OCI-LY3 (cell line): ENCODE measurements at regions not wholly inside any gene's neighbourhood (a gene's known extent, or its start where the extent isn't known, plus 50 kb on each side); places are given as distances from the start of the nearest gene placed in this dataset.

Experiments used
- H2AFZ ChIP-seq: fragments of 200-600, 300-600 bp; shearing (Covaris generic); 2 replicates; pipeline ENCODE4 v1.6.0; 2014; ENCODE audit warnings: antibody characterized with exemption, low read depth, low read length
- H3K27ac ChIP-seq: fragments of 200-600, 300-600 bp; sonication (generic); 2 replicates; pipeline ENCODE4 v1.5.1; 2014; ENCODE audit warnings: mild to moderate bottlenecking, low read length, moderate library complexity, mixed read lengths
- H3K27me3 ChIP-seq: fragments of 200-600, 300-600 bp; sonication (generic); 2 replicates; pipeline ENCODE4 v1.6.1; 2014; ENCODE audit warnings: low read depth, low read length, mixed read lengths
- H3K36me3 ChIP-seq: fragments of 200-600, 300-600 bp; sonication (generic); replicated peaks from 2 replicates; pipeline ENCODE3; 2014; ENCODE audit warnings: low read depth, low read length, mixed read lengths
- H3K4me1 ChIP-seq: fragments of 300-600, 200-600 bp; sonication (generic); 2 replicates; pipeline ENCODE4 v1.6.1; 2014; ENCODE audit warnings: low read length, mixed read lengths
- H3K4me2 ChIP-seq: fragments of 200-600, 300-600 bp; sonication (generic); 2 replicates; pipeline ENCODE4 v1.6.1; 2014; ENCODE audit warnings: low read length, mixed read lengths
- H3K4me3 ChIP-seq: fragments of 300-600, 200-600 bp; sonication (generic); 2 replicates; pipeline ENCODE4 v1.5.1; 2014; ENCODE audit warnings: antibody characterized with exemption, mild to moderate bottlenecking, low read length, moderate library complexity
- H3K79me2 ChIP-seq: fragments of 300-600, 200-600 bp; shearing (Covaris generic); 2 replicates; pipeline ENCODE4 v1.6.1; 2014; ENCODE audit warnings: mild to moderate bottlenecking, low read length, mixed read lengths
- H3K9ac ChIP-seq: fragments of 300-600, 200-600 bp; shearing (Covaris generic); 2 replicates; pipeline ENCODE4 v1.6.0; 2014; ENCODE audit warnings: mild to moderate bottlenecking, low read length, moderate library complexity
- H3K9me3 ChIP-seq: fragments of 200-600, 300-600 bp; shearing (Covaris generic); 2 replicates; pipeline ENCODE4 v1.6.1; 2014; ENCODE audit warnings: low read length, mixed read lengths; ENCODE audit not compliant: insufficient read depth
- H4K20me1 ChIP-seq: fragments of 200-600, 300-600 bp; sonication (generic); 2 replicates; pipeline ENCODE4 v1.6.1; 2016; ENCODE audit warnings: low read length, mixed read lengths; ENCODE audit not compliant: insufficient read depth
- EZH2phosphoT487 ChIP-seq: fragments of 200-600 bp; shearing (Covaris generic); IDR thresholded peaks from 2 replicates; pipeline ENCODE4 v1.6.1; 2018; ENCODE audit warnings: antibody characterized with exemption, mixed run types, low read depth
- TF ChIP-seq, protein P1 (sequence below): fragments of 200-600, 300-600 bp; sonication (generic); IDR thresholded peaks from 2 replicates; pipeline ENCODE4 v1.5.1; 2014; ENCODE audit warnings: antibody characterized with exemption, low read length, low read depth

DNA sequence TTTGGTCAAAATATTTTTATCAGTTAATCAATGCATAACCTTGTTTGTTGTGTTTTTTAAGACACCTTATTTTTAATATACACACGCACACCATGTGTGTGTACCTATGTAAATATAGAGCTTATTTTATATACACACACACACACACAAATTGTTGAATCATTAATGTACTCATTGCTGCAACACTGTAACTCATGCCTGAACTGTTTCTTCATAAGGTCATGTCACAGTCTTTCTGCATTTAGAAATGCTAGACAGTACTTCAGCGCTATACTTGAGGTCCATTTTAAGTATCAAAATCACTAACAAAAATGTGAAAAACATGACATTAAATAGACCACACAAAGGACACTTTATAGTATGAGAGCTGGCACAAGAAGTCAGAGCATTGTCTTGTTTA is 589.4 kb downstream of the SI start:
- Histone ChIP-seq H3K27ac (no peak overlapping the region), H3K9me3 (no peaks in the 10 kb centered on the region), H3K9ac (no peak overlapping the region), H2AFZ (no peak overlapping the region), H3K4me1 (no peaks in the 10 kb centered on the region), H4K20me1 (no peaks in the 10 kb centered on the region), H3K4me2 (no peak overlapping the region), H3K27me3 (no peaks in the 10 kb centered on the region), H3K36me3 (no peaks in the 10 kb centered on the region), H3K4me3 (no peak overlapping the region), H3K79me2 (no peaks in the 10 kb centered on the region)
- no peak for TF ChIP-seq EZH2phosphoT487
- TF ChIP-seq, protein P1, sequence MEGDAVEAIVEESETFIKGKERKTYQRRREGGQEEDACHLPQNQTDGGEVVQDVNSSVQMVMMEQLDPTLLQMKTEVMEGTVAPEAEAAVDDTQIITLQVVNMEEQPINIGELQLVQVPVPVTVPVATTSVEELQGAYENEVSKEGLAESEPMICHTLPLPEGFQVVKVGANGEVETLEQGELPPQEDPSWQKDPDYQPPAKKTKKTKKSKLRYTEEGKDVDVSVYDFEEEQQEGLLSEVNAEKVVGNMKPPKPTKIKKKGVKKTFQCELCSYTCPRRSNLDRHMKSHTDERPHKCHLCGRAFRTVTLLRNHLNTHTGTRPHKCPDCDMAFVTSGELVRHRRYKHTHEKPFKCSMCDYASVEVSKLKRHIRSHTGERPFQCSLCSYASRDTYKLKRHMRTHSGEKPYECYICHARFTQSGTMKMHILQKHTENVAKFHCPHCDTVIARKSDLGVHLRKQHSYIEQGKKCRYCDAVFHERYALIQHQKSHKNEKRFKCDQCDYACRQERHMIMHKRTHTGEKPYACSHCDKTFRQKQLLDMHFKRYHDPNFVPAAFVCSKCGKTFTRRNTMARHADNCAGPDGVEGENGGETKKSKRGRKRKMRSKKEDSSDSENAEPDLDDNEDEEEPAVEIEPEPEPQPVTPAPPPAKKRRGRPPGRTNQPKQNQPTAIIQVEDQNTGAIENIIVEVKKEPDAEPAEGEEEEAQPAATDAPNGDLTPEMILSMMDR: no peak

DNA sequence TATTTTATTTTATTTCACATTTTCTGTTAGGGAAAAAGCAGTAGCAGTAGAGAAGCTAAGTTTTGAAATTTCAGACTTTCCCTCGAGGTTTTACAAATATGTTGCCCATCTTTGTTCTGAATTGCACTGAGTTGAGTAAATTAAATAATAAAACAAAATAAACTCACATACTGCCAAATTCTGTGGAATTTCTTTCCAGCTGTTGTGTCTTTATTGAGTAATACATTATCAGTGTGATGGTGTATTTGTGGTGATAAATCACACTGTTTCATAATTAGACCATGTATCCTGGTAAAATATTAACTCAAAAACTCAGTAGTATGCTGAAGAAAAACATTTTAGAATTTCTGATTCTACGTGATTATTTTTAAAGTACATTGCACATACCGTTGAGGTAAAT is 592.1 kb downstream of the SI start:
- TF ChIP-seq EZH2phosphoT487: no peak
- TF ChIP-seq, protein P1: no peak
- Histone ChIP-seq H3K9me3 (no peaks in the 10 kb centered on the region), H3K9ac (no peak overlapping the region), H3K27me3 (no peaks in the 10 kb centered on the region), H4K20me1 (no peaks in the 10 kb centered on the region), H3K27ac (no peak overlapping the region), H3K4me3 (no peak overlapping the region), H3K4me1 (no peaks in the 10 kb centered on the region), H3K79me2 (no peaks in the 10 kb centered on the region), H2AFZ (no peak overlapping the region), H3K4me2 (no peak overlapping the region), H3K36me3 (no peaks in the 10 kb centered on the region)

DNA sequence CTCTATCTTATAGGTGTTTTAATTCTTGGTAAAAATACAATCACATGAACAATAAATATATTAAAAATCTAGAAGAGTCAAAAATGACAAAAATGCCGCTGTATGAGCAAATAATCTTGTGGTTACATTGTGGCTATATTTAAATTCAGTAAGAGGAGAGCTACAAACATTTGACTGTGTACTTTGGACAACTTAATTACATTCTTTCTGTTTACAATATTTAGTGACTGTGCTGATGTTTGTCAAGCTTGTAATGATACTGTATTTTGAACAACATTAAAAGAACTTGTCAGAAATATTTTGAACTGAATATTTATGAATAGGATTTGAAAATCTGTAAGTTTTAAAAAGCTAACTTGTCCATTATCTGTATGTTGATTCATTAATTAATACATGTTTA is 598.3 kb downstream of the SI start:
- Histone ChIP-seq H3K4me2 (no peak overlapping the region), H3K4me3 (no peak overlapping the region), H4K20me1 (no peaks in the 10 kb centered on the region), H3K4me1 (no peaks in the 10 kb centered on the region), H3K79me2 (no peaks in the 10 kb centered on the region), H3K27ac (no peak overlapping the region), H3K9ac (no peak overlapping the region), H3K36me3 (no peaks in the 10 kb centered on the region), H2AFZ (no peak overlapping the region), H3K27me3 (no peaks in the 10 kb centered on the region), H3K9me3 (no peaks in the 10 kb centered on the region)
- TF ChIP-seq EZH2phosphoT487: no peak
- TF ChIP-seq, protein P1: no peak

DNA sequence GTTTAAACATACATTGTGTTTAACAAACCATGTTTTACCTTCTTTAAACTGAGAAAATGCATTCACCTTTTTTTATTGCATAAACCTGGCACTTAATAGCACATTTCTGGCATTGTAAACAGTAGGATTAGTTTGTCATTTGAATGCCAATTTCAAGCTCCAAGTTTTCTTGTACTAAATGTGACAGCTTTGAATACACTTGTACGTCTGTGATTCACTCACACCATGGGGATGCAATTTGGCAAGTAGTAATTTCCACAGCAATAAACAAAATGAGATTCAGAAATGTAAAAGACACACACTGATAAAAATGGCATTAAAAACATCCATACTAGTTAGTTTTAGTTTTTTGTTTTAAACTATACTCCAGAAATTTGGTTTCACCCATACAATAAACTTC is 598.9 kb downstream of the SI start:
- Histone ChIP-seq H3K36me3 (no peaks in the 10 kb centered on the region), H2AFZ (no peak overlapping the region), H3K27me3 (no peaks in the 10 kb centered on the region), H3K4me2 (no peak overlapping the region), H3K4me3 (no peak overlapping the region), H3K79me2 (no peaks in the 10 kb centered on the region), H3K27ac (no peak overlapping the region), H3K9me3 (no peaks in the 10 kb centered on the region), H4K20me1 (no peaks in the 10 kb centered on the region), H3K9ac (no peak overlapping the region), H3K4me1 (no peaks in the 10 kb centered on the region)
- no peak for TF ChIP-seq EZH2phosphoT487
- TF ChIP-seq, protein P1: no peak
